Fibroblast of lung (primary cell): ENCODE measurements at regions not wholly inside any gene's neighbourhood (a gene's known extent, or its start where the extent isn't known, plus 50 kb on each side); places are given as distances from the start of the nearest gene placed in this dataset.

ENCODE experiments used
- CTCF ChIP-seq, 2 donors: IDR thresholded peaks in 1 of 2; conservative IDR thresholded peaks in 1 of 2; 1 replicate in 1 of 2; 2 replicates in 1 of 2; pipeline ENCODE4 v1.5.1; 2011 to 2012; ENCODE audit warnings: low read length in 2 of 2, control low read depth in 1 of 2, inconsistent platforms in 1 of 2, low read depth in 1 of 2, mild to moderate bottlenecking in 1 of 2
- EZH2 ChIP-seq: IDR thresholded peaks from 2 replicates; pipeline ENCODE4 v1.5.1; 2012; ENCODE audit warnings: low read length, control low read depth, mild to moderate bottlenecking; ENCODE audit errors: missing control alignments

- TF ChIP-seq CTCF (conservative IDR thresholded peaks at IDR 0.05 in 1 of 2, IDR thresholded peaks at IDR 0.05 in 1 of 2; ENCODE audit: low read depth in 1 of 2, low read length in 2 of 2) (no peak), EZH2 (no peak)
Observed at GRCh38 chr16:85178596-85178995, 66.3 kb upstream of the CIBAR2 start.
